ENCODE measurements at regions not wholly inside any gene's neighbourhood (a gene's known extent, or its start where the extent isn't known, plus 50 kb on each side); places are given as distances from the start of the nearest gene placed in this dataset.
"Not testable (repeated sequence)": the region's sequence is repeated elsewhere in the genome, so short reads cannot be mapped to it uniquely, and the experiment has no call there.

- in situ Hi-C loops (cut with HindIII; ENCODE audit: low sequenced_read_pairs), result no loop called here
These were observed 1081.6 kb upstream of the ACO1 start for GRCh38 chr9:31302620-31303418.

GRCh38 chr9:31304576-31304975 lies 1079.9 kb upstream of the ACO1 start:
- in situ Hi-C loops (cut with HindIII; ENCODE audit: low sequenced_read_pairs), result no loop called here

GRCh38 chr9:31314241-31314640 lies 1070.2 kb upstream of the ACO1 start:
- in situ Hi-C loops (cut with HindIII; ENCODE audit: low sequenced_read_pairs), result no loop called here

GRCh38 chr9:31320494-31320893 lies 1063.9 kb upstream of the ACO1 start:
- in situ Hi-C loops (cut with HindIII; ENCODE audit: low sequenced_read_pairs), result no loop called here

GRCh38 chr9:31321256-31321655 lies 1063.2 kb upstream of the ACO1 start:
- in situ Hi-C loops (cut with HindIII; ENCODE audit: low sequenced_read_pairs), result no loop called here

GRCh38 chr9:31321686-31322085 lies 1062.8 kb upstream of the ACO1 start:
- in situ Hi-C loops (cut with HindIII; ENCODE audit: low sequenced_read_pairs), result no loop called here

- in situ Hi-C loops (cut with HindIII; ENCODE audit: low sequenced_read_pairs), result no loop called here
These were observed 1060.6 kb upstream of the ACO1 start for GRCh38 chr9:31323726-31324444.

GRCh38 chr9:31325778-31326177 lies 1058.7 kb upstream of the ACO1 start:
- in situ Hi-C loops (cut with HindIII; ENCODE audit: low sequenced_read_pairs), result no loop called here

- in situ Hi-C loops (cut with HindIII; ENCODE audit: low sequenced_read_pairs), result not testable (repeated sequence)
These were observed 1057.6 kb upstream of the ACO1 start for GRCh38 chr9:31326883-31327282.

GRCh38 chr9:31334837-31335528 lies 1049.5 kb upstream of the ACO1 start:
- in situ Hi-C loops (cut with HindIII; ENCODE audit: low sequenced_read_pairs), result no loop called here

GRCh38 chr9:31335529-31336234 lies 1048.8 kb upstream of the ACO1 start:
- in situ Hi-C loops (cut with HindIII; ENCODE audit: low sequenced_read_pairs), result no loop called here

GRCh38 chr9:31336386-31336785 lies 1048.1 kb upstream of the ACO1 start:
- in situ Hi-C loops (cut with HindIII; ENCODE audit: low sequenced_read_pairs), result no loop called here

- in situ Hi-C loops (cut with HindIII; ENCODE audit: low sequenced_read_pairs), result no loop called here
These were observed 1047.6 kb upstream of the ACO1 start for GRCh38 chr9:31336841-31337240.

GRCh38 chr9:31347082-31347617 lies 1037.3 kb upstream of the ACO1 start:
- in situ Hi-C loops (cut with HindIII; ENCODE audit: low sequenced_read_pairs), result no loop called here

- in situ Hi-C loops (cut with HindIII; ENCODE audit: low sequenced_read_pairs), result no loop called here
These were observed 1029.1 kb upstream of the ACO1 start for GRCh38 chr9:31355159-31355882.

GRCh38 chr9:31355965-31356364 lies 1028.5 kb upstream of the ACO1 start:
- in situ Hi-C loops (cut with HindIII; ENCODE audit: low sequenced_read_pairs), result no loop called here

- in situ Hi-C loops (cut with HindIII; ENCODE audit: low sequenced_read_pairs), result no loop called here
These were observed 1025.4 kb upstream of the ACO1 start for GRCh38 chr9:31359071-31359470.

GRCh38 chr9:31364171-31364570 lies 1020.3 kb upstream of the ACO1 start:
- in situ Hi-C loops (cut with HindIII; ENCODE audit: low sequenced_read_pairs), result no loop called here

GRCh38 chr9:31372799-31373587 lies 1011.5 kb upstream of the ACO1 start:
- in situ Hi-C loops (cut with HindIII; ENCODE audit: low sequenced_read_pairs), result no loop called here

Measured in DLD1 (cell line).